NCI-H510A (cell line): ENCODE measurements at regions not wholly inside any gene's neighbourhood (a gene's known extent, or its start where the extent isn't known, plus 50 kb on each side); places are given as distances from the start of the nearest gene placed in this dataset.
"Not testable (repeated sequence)": the region's sequence is repeated elsewhere in the genome, so short reads cannot be mapped to it uniquely, and the experiment has no call there.

Experiments used
- DNase-seq: peaks from one replicate; lab custom pipeline; 2025; lab: John Stamatoyannopoulos, UW

DNA sequence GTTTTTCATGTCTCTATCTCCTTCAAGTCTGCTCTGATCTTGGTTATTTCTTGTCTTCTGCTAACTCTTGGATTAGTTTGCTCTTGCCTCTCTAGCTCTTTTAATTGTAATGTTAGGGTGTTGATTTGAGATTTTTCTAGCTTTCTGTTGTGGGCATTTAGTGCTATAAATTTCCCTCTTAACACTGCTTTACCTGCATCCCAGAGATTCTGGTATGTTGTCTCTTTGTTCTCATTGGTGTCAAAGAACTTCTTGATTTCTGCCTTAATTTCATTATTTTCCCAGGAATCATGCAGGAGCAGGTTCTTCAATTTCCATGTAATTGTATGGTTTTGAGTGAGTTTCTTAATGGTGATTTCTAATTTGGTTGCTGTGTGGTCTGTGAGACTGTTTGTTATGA lies 128.5 kb upstream of the ZNF267 start:
- not testable (repeated sequence) for DNase-seq

DNA sequence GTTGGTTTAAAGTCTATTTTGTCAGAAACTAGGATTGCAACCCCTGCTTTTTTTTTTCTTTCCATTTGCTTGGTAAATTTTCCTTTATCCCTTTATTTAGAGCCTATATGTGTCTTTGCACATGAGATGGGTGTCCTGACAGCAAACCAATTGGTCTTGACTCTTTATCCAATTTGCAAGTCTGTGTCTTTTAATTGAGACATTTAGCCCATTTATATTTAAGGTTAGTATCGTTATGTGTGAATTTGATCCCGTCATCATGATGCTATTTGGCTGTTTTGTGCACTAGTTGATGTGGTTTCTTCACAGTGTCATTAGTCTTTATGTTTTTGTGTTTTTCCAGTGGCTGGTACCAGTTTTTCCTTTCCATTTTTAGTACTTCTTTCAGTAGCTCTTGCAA lies 127.7 kb upstream of the ZNF267 start:
- no peak for DNase-seq

DNA sequence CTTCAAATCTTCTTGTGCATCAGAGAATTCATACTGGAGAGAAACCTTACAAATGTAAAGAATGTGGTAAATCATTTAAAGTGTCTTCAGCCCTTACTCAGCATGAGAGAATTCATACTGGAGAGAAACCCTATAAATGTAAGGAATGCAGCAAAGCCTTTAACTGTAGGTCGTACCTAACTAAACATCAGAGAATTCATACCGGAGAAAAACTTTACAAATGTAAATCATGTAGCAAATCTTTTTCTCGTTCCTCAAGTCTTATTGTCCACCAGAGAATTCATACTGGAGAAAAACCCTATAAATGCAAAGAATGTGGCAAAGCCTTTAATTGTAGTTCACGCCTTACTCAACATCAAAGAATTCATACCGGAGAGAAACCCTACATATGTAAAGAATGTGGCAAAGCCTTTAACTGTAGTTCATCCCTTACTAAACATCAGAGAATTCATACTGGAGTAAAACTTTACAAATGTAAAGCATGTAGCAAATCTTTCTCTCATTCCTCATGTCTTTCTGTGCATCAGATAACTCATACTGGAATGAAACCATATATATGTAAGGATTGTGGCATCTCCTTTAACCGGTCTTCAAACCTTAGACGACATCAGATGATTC lies 118.5 kb upstream of the ZNF267 start:
- no peak for DNase-seq

DNA sequence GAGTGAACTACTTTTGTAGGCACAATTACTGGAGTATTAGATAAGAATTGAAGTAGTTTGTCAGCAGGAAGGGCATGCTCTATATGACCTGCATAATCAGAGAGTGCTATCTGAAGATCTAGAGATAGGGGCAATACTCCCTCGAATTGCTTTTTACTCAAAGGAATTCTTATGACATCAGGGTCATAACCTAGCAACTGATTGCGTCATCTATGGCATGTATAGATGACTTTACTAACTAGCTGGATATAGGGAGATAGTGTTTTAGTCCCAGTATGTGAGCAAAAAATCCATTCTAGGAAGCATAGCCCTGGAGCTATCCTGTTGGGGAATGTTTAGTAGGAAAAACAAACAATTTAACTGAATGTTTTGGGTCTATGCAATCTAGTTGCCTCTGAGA lies 109.5 kb upstream of the ZNF267 start:
- DNase-seq: no peak

DNA sequence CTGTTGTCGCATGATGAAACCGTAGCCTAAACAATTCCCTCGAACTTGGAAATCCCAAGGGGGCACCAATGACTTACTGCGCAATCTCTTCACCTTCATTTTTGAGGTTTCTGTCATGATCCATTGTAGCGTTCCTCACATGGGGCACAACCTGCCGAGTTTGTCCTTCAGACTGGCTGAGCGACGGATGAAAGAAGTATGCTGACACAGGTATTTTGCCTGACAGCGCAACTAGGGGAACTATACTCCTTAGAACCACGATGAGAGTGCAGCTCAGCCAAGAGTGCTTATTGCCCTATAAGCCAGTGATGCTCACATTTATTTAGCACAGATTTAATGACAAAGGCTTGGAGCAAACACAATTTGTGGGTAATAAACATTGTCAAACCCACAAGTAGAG lies 106.3 kb upstream of the ZNF267 start:
- no peak for DNase-seq

DNA sequence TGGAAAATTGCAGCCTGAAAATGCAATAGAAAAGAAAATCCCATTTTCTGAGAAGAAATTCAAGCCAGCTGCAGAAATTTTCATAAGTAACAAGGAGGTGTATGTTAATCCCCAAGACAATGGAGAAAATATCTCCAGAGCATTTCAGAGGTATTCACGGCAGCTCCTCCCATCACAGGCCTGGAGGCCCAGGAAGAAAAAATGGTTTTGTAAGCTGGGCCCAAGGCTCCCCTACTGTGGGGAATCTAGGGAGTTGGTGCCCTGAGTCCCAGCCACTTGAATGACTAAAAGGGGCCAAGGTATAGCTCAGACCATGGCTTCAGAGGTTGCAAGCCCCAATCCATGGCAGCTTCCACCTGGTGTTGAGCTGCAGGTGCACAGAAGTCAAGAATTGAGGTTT lies 93.3 kb upstream of the ZNF267 start:
- DNase-seq: no peak

DNA sequence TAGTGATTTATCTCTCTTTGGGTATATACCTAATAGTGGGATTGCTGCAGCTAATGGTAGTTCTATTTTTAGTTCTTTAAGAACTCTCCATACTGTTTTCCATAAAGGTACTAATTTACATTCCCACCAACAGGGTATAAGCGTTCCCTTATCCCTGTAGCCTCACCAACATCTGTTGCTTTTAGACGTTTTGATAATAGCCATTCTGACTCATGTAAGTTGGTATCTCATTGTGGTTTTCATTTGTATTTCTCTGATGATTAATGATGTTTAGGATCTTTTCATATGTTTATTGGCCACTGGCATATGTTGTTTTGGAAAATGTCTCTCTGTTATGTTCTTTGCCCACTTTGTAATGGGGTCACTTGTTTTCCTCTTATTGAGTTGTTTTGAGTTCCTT lies 88.5 kb upstream of the ZNF267 start:
- DNase-seq: no peak

DNA sequence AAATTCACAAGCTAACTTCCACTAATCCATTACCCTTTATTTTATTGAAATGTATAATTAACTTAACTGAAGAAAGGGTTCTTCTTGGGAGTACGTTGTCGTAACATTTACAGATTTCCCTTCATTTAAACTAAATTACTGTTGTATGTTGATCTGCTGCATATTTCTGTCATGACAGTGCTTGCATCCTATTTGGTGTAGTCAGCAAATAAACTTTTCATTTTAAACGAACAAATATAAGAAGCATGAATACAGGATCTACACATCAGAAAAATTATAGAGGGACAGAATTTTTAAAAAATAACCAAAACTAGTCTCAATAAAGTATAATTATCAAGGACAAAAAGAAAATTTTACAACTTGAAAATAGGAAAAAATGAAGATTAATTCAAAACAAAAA lies 66.5 kb upstream of the ZNF267 start:
- DNase-seq: no peak

DNA sequence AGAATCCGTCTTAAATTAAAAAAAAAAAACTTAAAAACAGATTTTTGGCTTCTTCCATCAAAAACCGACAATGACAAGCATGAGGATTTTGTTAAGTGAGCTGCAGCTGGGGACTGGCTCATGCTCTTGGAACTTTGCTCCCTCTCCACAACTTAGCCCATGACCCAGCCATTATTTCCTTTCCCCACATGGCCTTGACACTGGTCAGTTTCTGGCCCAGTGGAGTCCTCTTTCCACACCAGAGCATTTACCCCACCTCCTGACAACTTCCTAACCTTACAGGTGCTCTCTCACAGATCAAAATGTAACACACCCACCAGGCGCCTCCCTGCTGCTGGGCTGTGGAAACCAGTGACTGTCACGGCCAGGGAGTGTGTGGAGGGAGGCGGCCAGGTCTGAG lies 62.7 kb upstream of the ZNF267 start:
- no peak for DNase-seq

DNA sequence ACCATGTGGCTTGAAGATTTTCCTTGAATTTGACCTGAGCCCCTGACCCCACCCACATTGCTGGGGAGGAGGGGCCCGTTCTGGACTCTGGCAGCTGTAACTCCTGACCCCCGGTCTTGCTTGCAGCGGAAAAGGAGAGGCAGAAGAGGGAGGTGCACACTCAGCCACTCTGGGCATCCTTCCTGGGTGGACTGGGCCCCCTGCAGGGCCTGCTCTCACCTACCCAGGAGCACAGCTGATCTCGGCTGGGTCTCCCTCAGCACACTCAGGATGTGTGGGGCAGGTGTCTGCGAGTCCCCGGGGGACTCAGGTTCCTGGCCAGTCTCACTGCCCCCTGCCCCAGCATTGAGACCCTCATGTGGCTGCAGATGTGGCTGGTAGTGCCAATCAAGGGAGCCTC lies 57.5 kb upstream of the ZNF267 start:
- not testable (repeated sequence) for DNase-seq

DNA sequence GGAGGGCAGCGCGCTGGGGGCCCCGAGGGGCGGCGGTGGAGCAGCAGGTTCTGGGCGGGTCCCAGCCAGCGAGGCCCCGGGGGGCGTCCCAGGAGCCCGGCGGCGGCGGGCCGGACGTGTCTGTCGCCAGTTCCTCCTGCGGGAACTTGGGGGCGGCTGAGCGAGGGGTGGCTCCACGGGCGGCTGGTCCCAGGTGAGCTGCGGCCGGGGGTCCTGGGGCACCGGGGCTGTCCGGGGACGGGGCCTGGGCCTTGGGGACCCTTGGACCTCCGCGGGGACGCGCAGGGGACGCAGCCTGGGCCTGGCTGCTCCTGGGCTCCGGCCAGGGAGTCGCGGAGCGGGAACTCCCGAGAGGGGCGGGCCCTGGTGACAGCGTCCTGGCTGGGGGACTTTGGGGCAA lies 54.2 kb upstream of the ZNF267 start:
- no peak for DNase-seq

DNA sequence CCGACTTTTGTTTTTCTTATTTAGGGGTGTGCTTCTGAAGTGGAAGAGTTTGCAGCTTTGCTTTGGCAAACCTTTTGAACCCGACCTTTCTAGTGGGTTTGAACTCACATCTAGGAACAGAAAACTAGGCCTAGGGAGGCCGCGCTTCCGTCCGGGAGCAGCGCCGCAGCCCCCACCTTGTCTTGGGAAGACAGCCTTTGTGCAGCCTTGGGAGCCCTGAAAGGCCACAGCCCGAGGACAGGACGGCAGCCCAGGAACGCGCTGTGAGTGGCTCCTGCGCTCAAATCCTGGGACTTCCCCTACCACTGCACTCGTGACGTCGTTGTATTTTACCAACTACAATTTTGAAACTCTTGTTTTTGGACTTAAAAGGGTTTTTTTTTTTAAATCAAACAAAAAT lies 53.7 kb upstream of the ZNF267 start:
- DNase-seq: no peak
